GM13976 (cell line): ENCODE measurements at regions not wholly inside any gene's neighbourhood (a gene's known extent, or its start where the extent isn't known, plus 50 kb on each side); places are given as distances from the start of the nearest gene placed in this dataset.

Experiments
- DNase-seq: peaks from one replicate; pipeline ENCODE4 v3.0.0; 2012; ENCODE audit warnings: low spot score
- CTCF ChIP-seq: IDR thresholded peaks from 2 replicates; pipeline ENCODE4 v1.5.1; 2012; ENCODE audit warnings: borderline replicate concordance, mild to moderate bottlenecking; ENCODE audit not compliant: insufficient read depth; ENCODE audit errors: extremely low read depth, missing control alignments, control extremely low read depth
- in situ Hi-C: fragments of 300-500 bp; cut with MboI; formaldehyde crosslinking; loops from one replicate; pipeline ENCODE4 v1.12.0; 2022; ENCODE audit warnings: low sequenced_read_pairs, mixed read lengths, inconsistent platforms; ENCODE audit not compliant: unreplicated experiment

- in situ Hi-C loops: no loop called here
- no peak for TF ChIP-seq CTCF
- no peak for DNase-seq
These were observed 912.8 kb downstream of the GALC start for GRCh38 chr14:87080146-87080545.

GRCh38 chr14:87079416-87079815, 913.6 kb downstream of the GALC start:
- no peak for TF ChIP-seq CTCF
- DNase-seq: no peak
- in situ Hi-C loops: no loop called here

GRCh38 chr14:87076922-87077321, 916.1 kb downstream of the GALC start:
- in situ Hi-C loops: no loop called here
- TF ChIP-seq CTCF: no peak
- no peak for DNase-seq

- no peak for DNase-seq
- TF ChIP-seq CTCF: no peak
- in situ Hi-C loops: no loop called here
These were observed 916.8 kb downstream of the GALC start for GRCh38 chr14:87076146-87076545.

- DNase-seq: no peak
- no peak for TF ChIP-seq CTCF
- in situ Hi-C loops: no loop called here
These were observed 919.0 kb downstream of the GALC start for GRCh38 chr14:87073880-87074570.

GRCh38 chr14:87067591-87067990, 925.4 kb downstream of the GALC start:
- DNase-seq: no peak
- in situ Hi-C loops: no loop called here
- TF ChIP-seq CTCF: no peak

GRCh38 chr14:87067061-87067460, 925.9 kb downstream of the GALC start:
- in situ Hi-C loops: no loop called here
- no peak for TF ChIP-seq CTCF
- DNase-seq: no peak
